B cell (primary cell): ENCODE measurements at regions not wholly inside any gene's neighbourhood (a gene's known extent, or its start where the extent isn't known, plus 50 kb on each side); places are given as distances from the start of the nearest gene placed in this dataset.

ENCODE experiments used
- ATAC-seq: fragments of 200-7000 bp; cut with Tn5 transposase; one replicate; pipeline ENCODE4 v1.10.0; 2021; ENCODE audit warnings: low read depth, mild to moderate bottlenecking, moderate number of reproducible peaks, moderate library complexity
- CTCF ChIA-PET: fragments of 350-600 bp; sonication (Branson Sonifier 250); formaldehyde crosslinking; loops from one replicate; lab custom pipeline; 2021; ENCODE audit warnings: antibody characterized with exemption, inconsistent platforms; lab: Charles Lee
- POLR2A ChIA-PET: fragments of 350-600 bp; sonication (Branson Sonifier 250); formaldehyde crosslinking; loops from one replicate; lab custom pipeline; 2021; ENCODE audit warnings: antibody characterized with exemption; lab: Charles Lee
- DNase-seq: peaks from one replicate; pipeline ENCODE4 v3.0.0; 2013
- H2AFZ ChIP-seq: 2 replicates; pipeline ENCODE4 v1.6.1; 2012; ENCODE audit warnings: mild to moderate bottlenecking, low read depth, low read length; ENCODE audit not compliant: insufficient read depth, poor library complexity, severe bottlenecking
- H3K27ac ChIP-seq, 2 donors: 1 replicate in 1 of 2; 2 replicates in 1 of 2; pipeline ENCODE4 v1.5.1; 2012 to 2013; ENCODE audit warnings: low read length in 2 of 2, mild to moderate bottlenecking in 2 of 2, moderate library complexity in 1 of 2
- H3K27me3 ChIP-seq, 4 experiments: fragments of 200-600 bp in 1 of 4; sonication (generic) in 1 of 4; replicated peaks in 1 of 4; 1 replicate in 2 of 4; 2 replicates in 2 of 4; pipeline versions ENCODE4 v1.6.1 to v1.7.0; 2013 to 2016; ENCODE audit warnings: low read length in 3 of 4, mild to moderate bottlenecking in 2 of 4, mixed read lengths in 1 of 4, moderate library complexity in 1 of 4; ENCODE audit not compliant: insufficient read depth in 4 of 4, control insufficient read depth in 3 of 4; ENCODE audit errors: control extremely low read depth in 1 of 4
- H3K36me3 ChIP-seq, 2 experiments: replicated peaks in 1 of 2; 1 replicate in 1 of 2; 2 replicates in 1 of 2; pipeline versions ENCODE4 v1.6.1 to v1.7.1; 2013; ENCODE audit warnings: low read length in 1 of 2; ENCODE audit not compliant: insufficient read depth in 2 of 2, control insufficient read depth in 1 of 2; ENCODE audit errors: control extremely low read depth in 1 of 2, extremely low read depth in 1 of 2
- H3K4me1 ChIP-seq, 2 donors: fragments of 200-600 bp in 1 of 2; sonication (generic) in 1 of 2; 1 replicate in 1 of 2; 2 replicates in 1 of 2; pipeline versions ENCODE4 v1.5.1 to v1.6.1; 2013 to 2017; ENCODE audit warnings: low read length in 2 of 2; ENCODE audit not compliant: control insufficient read depth in 2 of 2, insufficient read depth in 2 of 2
- H3K4me2 ChIP-seq: replicated peaks from 2 replicates; pipeline ENCODE3; 2012; ENCODE audit warnings: mild to moderate bottlenecking, low read depth, low read length; ENCODE audit not compliant: poor library complexity, severe bottlenecking
- H3K4me3 ChIP-seq, 5 experiments: fragments of 200-600 bp in 1 of 5; sonication (generic) in 1 of 5; 1 replicate in 3 of 5; 2 replicates in 2 of 5; pipeline versions ENCODE4 v1.5.1 to v1.7.0; 2011 to 2016; ENCODE audit warnings: low read length in 4 of 5, mild to moderate bottlenecking in 4 of 5, low read depth in 2 of 5, control low read depth in 1 of 5, moderate library complexity in 1 of 5; ENCODE audit not compliant: insufficient read depth in 1 of 5; ENCODE audit errors: control extremely low read depth in 1 of 5, extremely low read depth in 1 of 5
- H3K79me2 ChIP-seq: fragments of 200-600 bp; sonication (generic); one replicate; pipeline ENCODE4 v1.6.0; 2016; ENCODE audit warnings: low read length; ENCODE audit not compliant: control insufficient read depth, insufficient read depth
- H3K9ac ChIP-seq: fragments of 200-600 bp; sonication (generic); 2 replicates; pipeline ENCODE4 v1.6.1; 2017; ENCODE audit warnings: mild to moderate bottlenecking, low read length, moderate library complexity
- H3K9me3 ChIP-seq, 3 donors: one replicate each; pipeline versions ENCODE4 v1.6.1 to v1.7.1; 2013; ENCODE audit warnings: low read length in 2 of 3; ENCODE audit not compliant: control insufficient read depth in 2 of 3, insufficient read depth in 1 of 3; ENCODE audit errors: control extremely low read depth in 1 of 3
- H4K20me1 ChIP-seq: 2 replicates; pipeline ENCODE4 v1.6.0; 2012; ENCODE audit warnings: mild to moderate bottlenecking, low read length; ENCODE audit not compliant: insufficient read depth, control insufficient read depth, poor library complexity, severe bottlenecking
- H3K27ac Mint-ChIP-seq: one replicate; pipeline ENCODE4 v1.8.0; 2021; ENCODE audit warnings: mixed read lengths
- H3K27me3 Mint-ChIP-seq: one replicate; pipeline ENCODE4 v1.8.0; 2021; ENCODE audit warnings: mixed read lengths
- H3K4me1 Mint-ChIP-seq: one replicate; pipeline ENCODE4 v1.8.0; 2021; ENCODE audit warnings: mixed read lengths
- H3K4me3 Mint-ChIP-seq: one replicate; pipeline ENCODE4 v1.8.0; 2021; ENCODE audit warnings: mixed read lengths
- H3K9me3 Mint-ChIP-seq: one replicate; pipeline ENCODE4 v1.8.0; 2022; ENCODE audit warnings: mixed read lengths; ENCODE audit not compliant: insufficient read depth
- EZH2 ChIP-seq: IDR thresholded peaks from 2 replicates; pipeline ENCODE4 v1.6.1; 2012; ENCODE audit warnings: borderline replicate concordance, low read depth, mild to moderate bottlenecking, moderate library complexity, low read length; ENCODE audit not compliant: insufficient read depth, poor library complexity, severe bottlenecking
- WGBS: methylation state at CpG from one replicate; pipeline ENCODE4 v1.1.5; 2013; ENCODE audit warnings: missing lambda C conversion rate; ENCODE audit not compliant: insufficient coverage; 5-methylcytosine and 5-hydroxymethylcytosine counted together
- intact Hi-C: fragments of 100-400 bp; cut with micrococcal nuclease; formaldehyde crosslinking; loops from one replicate; pipeline ENCODE4 v1.10.0; 2022
- TF ChIP-seq, protein P1 (sequence below): fragments of 200-600 bp; IDR thresholded peaks from one replicate; pipeline ENCODE4 v1.8.0; 2022; ENCODE audit warnings: antibody characterized with exemption, mild to moderate bottlenecking

DNA sequence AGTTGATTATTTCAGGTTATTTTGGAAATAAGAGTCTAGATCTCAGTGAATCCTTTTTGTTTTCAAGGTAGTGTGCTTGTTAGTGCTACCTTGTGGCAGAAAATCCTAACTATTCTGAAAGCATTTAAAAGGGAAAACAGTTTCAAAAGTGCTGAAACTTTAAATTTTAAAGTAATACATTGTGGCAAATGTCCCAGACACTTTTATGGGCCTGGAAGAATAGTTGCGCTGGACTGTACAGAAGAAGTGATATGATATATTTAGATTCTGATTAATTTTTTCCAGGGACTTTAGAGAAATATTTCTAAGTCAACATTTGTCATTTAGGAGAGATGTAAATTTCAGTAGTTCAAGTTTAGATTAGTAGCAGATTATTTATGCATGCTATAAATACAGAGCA, 96.7 kb upstream of the BMP5 start:
- no peak overlapping the region for H3K27ac ChIP-seq
- POLR2A ChIA-PET: no interaction called here
- H3K4me3 ChIP-seq: no peak overlapping the region
- H3K4me1 ChIP-seq: no peaks in the 10 kb centered on the region
- H3K36me3 ChIP-seq: no peaks in the 10 kb centered on the region
- peaks cover 0 to 2% (median 0%) of the 10 kb centered on the region in 3 donors for H3K9me3 ChIP-seq
- H3K27ac Mint-ChIP-seq: no peak overlapping the region
- no peak overlapping the region for H2AFZ ChIP-seq
- H4K20me1 ChIP-seq: no peaks in the 10 kb centered on the region
- H3K9me3 Mint-ChIP-seq: no peaks in the 10 kb centered on the region
- H3K4me2 ChIP-seq: no peak overlapping the region
- H3K9ac ChIP-seq: no peak overlapping the region
- no peaks in the 10 kb centered on the region for H3K27me3 ChIP-seq
- no peak overlapping the region for H3K4me3 Mint-ChIP-seq
- TF ChIP-seq, protein P1, sequence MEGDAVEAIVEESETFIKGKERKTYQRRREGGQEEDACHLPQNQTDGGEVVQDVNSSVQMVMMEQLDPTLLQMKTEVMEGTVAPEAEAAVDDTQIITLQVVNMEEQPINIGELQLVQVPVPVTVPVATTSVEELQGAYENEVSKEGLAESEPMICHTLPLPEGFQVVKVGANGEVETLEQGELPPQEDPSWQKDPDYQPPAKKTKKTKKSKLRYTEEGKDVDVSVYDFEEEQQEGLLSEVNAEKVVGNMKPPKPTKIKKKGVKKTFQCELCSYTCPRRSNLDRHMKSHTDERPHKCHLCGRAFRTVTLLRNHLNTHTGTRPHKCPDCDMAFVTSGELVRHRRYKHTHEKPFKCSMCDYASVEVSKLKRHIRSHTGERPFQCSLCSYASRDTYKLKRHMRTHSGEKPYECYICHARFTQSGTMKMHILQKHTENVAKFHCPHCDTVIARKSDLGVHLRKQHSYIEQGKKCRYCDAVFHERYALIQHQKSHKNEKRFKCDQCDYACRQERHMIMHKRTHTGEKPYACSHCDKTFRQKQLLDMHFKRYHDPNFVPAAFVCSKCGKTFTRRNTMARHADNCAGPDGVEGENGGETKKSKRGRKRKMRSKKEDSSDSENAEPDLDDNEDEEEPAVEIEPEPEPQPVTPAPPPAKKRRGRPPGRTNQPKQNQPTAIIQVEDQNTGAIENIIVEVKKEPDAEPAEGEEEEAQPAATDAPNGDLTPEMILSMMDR: no peak
- TF ChIP-seq EZH2: no peak
- intact Hi-C loops: no loop called here
- no peaks in the 10 kb centered on the region for H3K27me3 Mint-ChIP-seq
- no peak for DNase-seq
- WGBS: no CpG with 5 or more reads among the region's 1 CpG
- CTCF ChIA-PET: no interaction called here
- H3K79me2 ChIP-seq: no peaks in the 10 kb centered on the region
- ATAC-seq: no peak
- no peaks in the 10 kb centered on the region for H3K4me1 Mint-ChIP-seq

DNA sequence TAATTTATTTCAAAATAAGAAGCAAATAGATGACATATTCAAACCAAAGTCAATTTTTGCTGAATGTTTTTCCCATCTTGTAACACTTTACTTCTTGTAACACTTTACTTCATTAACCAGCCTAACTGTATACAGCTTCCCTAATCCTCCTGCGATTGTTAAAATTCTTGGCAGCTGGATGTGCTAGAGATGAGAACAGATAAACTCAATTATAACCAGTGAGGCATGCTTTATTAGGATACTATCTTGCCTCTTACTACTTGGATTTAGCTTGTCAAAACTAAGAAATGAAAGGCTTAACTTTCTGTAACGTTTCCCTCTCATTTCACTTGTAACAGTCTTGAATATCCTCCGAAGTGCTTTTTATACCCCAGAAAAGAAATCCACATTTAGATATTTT, 94.1 kb upstream of the BMP5 start:
- POLR2A ChIA-PET: no interaction called here
- H3K79me2 ChIP-seq: no peaks in the 10 kb centered on the region
- no peaks in the 10 kb centered on the region for H3K27me3 ChIP-seq
- WGBS: no CpG with 5 or more reads among the region's 3 CpGs
- no peaks in the 10 kb centered on the region for H3K36me3 ChIP-seq
- H3K27ac ChIP-seq: no peak overlapping the region
- TF ChIP-seq, protein P1: no peak
- no peak for TF ChIP-seq EZH2
- intact Hi-C loops: no loop called here
- DNase-seq (no peak), ATAC-seq (no peak)
- no peak overlapping the region for H3K4me3 ChIP-seq
- CTCF ChIA-PET: no interaction called here
- Mint-ChIP-seq H3K27me3 (no peaks in the 10 kb centered on the region), H3K4me3 (no peak overlapping the region), H3K4me1 (no peaks in the 10 kb centered on the region), H3K27ac (no peak overlapping the region), H3K9me3 (no peaks in the 10 kb centered on the region)
- no peak overlapping the region for H3K4me2 ChIP-seq
- H3K9me3 ChIP-seq: no peaks in the 10 kb centered on the region
- no peaks in the 10 kb centered on the region for H3K4me1 ChIP-seq
- H3K9ac ChIP-seq: no peak overlapping the region
- no peaks in the 10 kb centered on the region for H4K20me1 ChIP-seq
- H2AFZ ChIP-seq: no peak overlapping the region
